SK-N-SH treated with all-trans-retinoic acid at 6 μM for 48 hours (cell line): ENCODE measurements at regions not wholly inside any gene's neighbourhood (a gene's known extent, or its start where the extent isn't known, plus 50 kb on each side); places are given as distances from the start of the nearest gene placed in this dataset.

Source experiments
- BACH2 ChIP-seq: fragments of 250-450 bp; sonication (Bioruptor Pico); IDR thresholded peaks from 2 replicates; pipeline ENCODE4 v1.9.0; 2021; ENCODE audit warnings: mild to moderate bottlenecking, borderline replicate concordance
- GLIS3 ChIP-seq: fragments of 250-450 bp; sonication (Bioruptor Pico); IDR thresholded peaks from 2 replicates; pipeline ENCODE4 v1.5.0; 2020; ENCODE audit warnings: mild to moderate bottlenecking, moderate library complexity
- PATZ1 ChIP-seq: fragments of 250-450 bp; sonication (Bioruptor Pico); IDR thresholded peaks from 2 replicates; pipeline ENCODE4 v1.8.0; 2020; ENCODE audit warnings: mild to moderate bottlenecking, moderate library complexity, borderline replicate concordance
- PPARA ChIP-seq: fragments of 250-450 bp; sonication (Bioruptor Pico); IDR thresholded peaks from 2 replicates; pipeline ENCODE4 v1.5.0; 2020; ENCODE audit warnings: mild to moderate bottlenecking, borderline replicate concordance
- RARB ChIP-seq: fragments of 250-450 bp; sonication (Bioruptor Pico); IDR thresholded peaks from 2 replicates; pipeline ENCODE4 v1.8.0; 2021; ENCODE audit warnings: mild to moderate bottlenecking, moderate library complexity
- SNAI2 ChIP-seq: fragments of 250-450 bp; sonication (Bioruptor Pico); IDR thresholded peaks from 2 replicates; pipeline ENCODE4 v1.5.0; 2020; ENCODE audit warnings: mild to moderate bottlenecking, moderate library complexity
- TCF4 ChIP-seq: fragments of 250-450 bp; sonication (Bioruptor Pico); IDR thresholded peaks from 2 replicates; pipeline ENCODE4 v1.8.0; 2021; ENCODE audit warnings: mild to moderate bottlenecking, moderate library complexity, borderline replicate concordance
- ZC3H10 ChIP-seq: fragments of 250-450 bp; sonication (Bioruptor Pico); IDR thresholded peaks from 2 replicates; pipeline ENCODE4 v1.5.1; 2021; ENCODE audit warnings: mild to moderate bottlenecking, moderate library complexity
- ZFP3 ChIP-seq: fragments of 250-450 bp; sonication (Bioruptor Pico); IDR thresholded peaks from 2 replicates; pipeline ENCODE4 v1.5.0; 2020; ENCODE audit warnings: mild to moderate bottlenecking, moderate library complexity
- ZFP30 ChIP-seq: fragments of 450-650 bp; formaldehyde crosslinking; IDR thresholded peaks from 2 replicates; pipeline ENCODE4 v1.5.0; 2022; ENCODE audit warnings: mild to moderate bottlenecking, moderate library complexity
- ZNF565 ChIP-seq: fragments of 450-650 bp; formaldehyde crosslinking; conservative IDR thresholded peaks from 2 replicates; pipeline ENCODE4 v1.5.0; 2020; ENCODE audit warnings: low read depth, mild to moderate bottlenecking, moderate library complexity
- ZNF8 ChIP-seq: fragments of 450-650 bp; formaldehyde crosslinking; IDR thresholded peaks from 2 replicates; pipeline ENCODE4 v1.5.0; 2020; ENCODE audit warnings: mild to moderate bottlenecking, moderate library complexity
- TF ChIP-seq, protein P1 (sequence below): fragments of 250-450 bp; sonication (Bioruptor Pico); IDR thresholded peaks from 2 replicates; pipeline ENCODE4 v1.5.1; 2020; ENCODE audit warnings: low read depth, mild to moderate bottlenecking, moderate library complexity
- TF ChIP-seq, protein P2 (sequence below): fragments of 250-450 bp; sonication (Bioruptor Pico); IDR thresholded peaks from 2 replicates; pipeline ENCODE4 v1.5.1; 2021; ENCODE audit warnings: mild to moderate bottlenecking, moderate library complexity

GRCh38 chr4:134145369-134145768 lies 56.2 kb downstream of the PABPC4L start:
- TF ChIP-seq ZFP30 (CRISPR knock-in tag) (no peak), ZNF8 (CRISPR knock-in tag) (no peak), PATZ1 (no peak), SNAI2 (CRISPR knock-in tag) (no peak), ZNF565 (CRISPR knock-in tag) (no peak), TCF4 (CRISPR knock-in tag) (no peak), GLIS3 (no peak), ZFP3 (CRISPR knock-in tag) (no peak), PPARA (CRISPR knock-in tag) (no peak), RARB (CRISPR knock-in tag) (no peak), ZC3H10 (no peak), BACH2 (CRISPR knock-in tag) (no peak)
- TF ChIP-seq, protein P1, sequence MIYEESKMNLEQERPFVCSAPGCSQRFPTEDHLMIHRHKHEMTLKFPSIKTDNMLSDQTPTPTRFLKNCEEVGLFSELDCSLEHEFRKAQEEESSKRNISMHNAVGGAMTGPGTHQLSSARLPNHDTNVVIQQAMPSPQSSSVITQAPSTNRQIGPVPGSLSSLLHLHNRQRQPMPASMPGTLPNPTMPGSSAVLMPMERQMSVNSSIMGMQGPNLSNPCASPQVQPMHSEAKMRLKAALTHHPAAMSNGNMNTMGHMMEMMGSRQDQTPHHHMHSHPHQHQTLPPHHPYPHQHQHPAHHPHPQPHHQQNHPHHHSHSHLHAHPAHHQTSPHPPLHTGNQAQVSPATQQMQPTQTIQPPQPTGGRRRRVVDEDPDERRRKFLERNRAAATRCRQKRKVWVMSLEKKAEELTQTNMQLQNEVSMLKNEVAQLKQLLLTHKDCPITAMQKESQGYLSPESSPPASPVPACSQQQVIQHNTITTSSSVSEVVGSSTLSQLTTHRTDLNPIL, result no peak
- TF ChIP-seq, protein P2, sequence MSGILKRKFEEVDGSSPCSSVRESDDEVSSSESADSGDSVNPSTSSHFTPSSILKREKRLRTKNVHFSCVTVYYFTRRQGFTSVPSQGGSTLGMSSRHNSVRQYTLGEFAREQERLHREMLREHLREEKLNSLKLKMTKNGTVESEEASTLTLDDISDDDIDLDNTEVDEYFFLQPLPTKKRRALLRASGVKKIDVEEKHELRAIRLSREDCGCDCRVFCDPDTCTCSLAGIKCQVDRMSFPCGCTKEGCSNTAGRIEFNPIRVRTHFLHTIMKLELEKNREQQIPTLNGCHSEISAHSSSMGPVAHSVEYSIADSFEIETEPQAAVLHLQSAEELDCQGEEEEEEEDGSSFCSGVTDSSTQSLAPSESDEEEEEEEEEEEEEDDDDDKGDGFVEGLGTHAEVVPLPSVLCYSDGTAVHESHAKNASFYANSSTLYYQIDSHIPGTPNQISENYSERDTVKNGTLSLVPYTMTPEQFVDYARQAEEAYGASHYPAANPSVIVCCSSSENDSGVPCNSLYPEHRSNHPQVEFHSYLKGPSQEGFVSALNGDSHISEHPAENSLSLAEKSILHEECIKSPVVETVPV (CRISPR knock-in tag), result no peak
